ENCODE measurements at regions not wholly inside any gene's neighbourhood (a gene's known extent, or its start where the extent isn't known, plus 50 kb on each side); places are given as distances from the start of the nearest gene placed in this dataset.

GRCh38 chr16:80065541-80065940 lies 465.0 kb upstream of the MAF start:
- ATAC-seq (no peak), DNase-seq (ENCODE audit: low read depth, low spot score) (no peak)
- Histone ChIP-seq H3K4me3 (ENCODE audit: low read depth in 2 of 2, low read length in 2 of 2) (no peak overlapping the region), H3K36me3 (ENCODE audit: control insufficient read depth, insufficient read depth, low read length) (no peaks in the 10 kb centered on the region), H3K27me3 (ENCODE audit: control insufficient read depth, insufficient read depth, low read length) (no peaks in the 10 kb centered on the region), H3K4me1 (ENCODE audit: control insufficient read depth, insufficient read depth, low read length) (no peaks in the 10 kb centered on the region), H3K27ac (ENCODE audit: low read length) (no peak overlapping the region), H3K9me3 (ENCODE audit: control insufficient read depth, insufficient read depth, low read depth, low read length) (no peaks in the 10 kb centered on the region)
- intact Hi-C loops (cut with micrococcal nuclease; ENCODE audit: unreplicated experiment), result no loop called here
- POLR2A ChIA-PET, result no interaction called here
- in situ Hi-C loops (cut with HindIII; ENCODE audit: low pct_unique_long_range_greater_than_20kb, low sequenced_read_pairs), result no loop called here
- no TSS peak for BruUV-seq (replicated peaks)
- CTCF ChIA-PET, result no interaction called here
- no peak for TF ChIP-seq TCF7L2 (IDR thresholded peaks at IDR 0.05; ENCODE audit: low read depth, low read length)
- TF ChIP-seq POLR2AphosphoS5 (IDR thresholded peaks at IDR 0.05; ENCODE audit: low read depth, low read length), result no peak
- TF ChIP-seq, protein P1, sequence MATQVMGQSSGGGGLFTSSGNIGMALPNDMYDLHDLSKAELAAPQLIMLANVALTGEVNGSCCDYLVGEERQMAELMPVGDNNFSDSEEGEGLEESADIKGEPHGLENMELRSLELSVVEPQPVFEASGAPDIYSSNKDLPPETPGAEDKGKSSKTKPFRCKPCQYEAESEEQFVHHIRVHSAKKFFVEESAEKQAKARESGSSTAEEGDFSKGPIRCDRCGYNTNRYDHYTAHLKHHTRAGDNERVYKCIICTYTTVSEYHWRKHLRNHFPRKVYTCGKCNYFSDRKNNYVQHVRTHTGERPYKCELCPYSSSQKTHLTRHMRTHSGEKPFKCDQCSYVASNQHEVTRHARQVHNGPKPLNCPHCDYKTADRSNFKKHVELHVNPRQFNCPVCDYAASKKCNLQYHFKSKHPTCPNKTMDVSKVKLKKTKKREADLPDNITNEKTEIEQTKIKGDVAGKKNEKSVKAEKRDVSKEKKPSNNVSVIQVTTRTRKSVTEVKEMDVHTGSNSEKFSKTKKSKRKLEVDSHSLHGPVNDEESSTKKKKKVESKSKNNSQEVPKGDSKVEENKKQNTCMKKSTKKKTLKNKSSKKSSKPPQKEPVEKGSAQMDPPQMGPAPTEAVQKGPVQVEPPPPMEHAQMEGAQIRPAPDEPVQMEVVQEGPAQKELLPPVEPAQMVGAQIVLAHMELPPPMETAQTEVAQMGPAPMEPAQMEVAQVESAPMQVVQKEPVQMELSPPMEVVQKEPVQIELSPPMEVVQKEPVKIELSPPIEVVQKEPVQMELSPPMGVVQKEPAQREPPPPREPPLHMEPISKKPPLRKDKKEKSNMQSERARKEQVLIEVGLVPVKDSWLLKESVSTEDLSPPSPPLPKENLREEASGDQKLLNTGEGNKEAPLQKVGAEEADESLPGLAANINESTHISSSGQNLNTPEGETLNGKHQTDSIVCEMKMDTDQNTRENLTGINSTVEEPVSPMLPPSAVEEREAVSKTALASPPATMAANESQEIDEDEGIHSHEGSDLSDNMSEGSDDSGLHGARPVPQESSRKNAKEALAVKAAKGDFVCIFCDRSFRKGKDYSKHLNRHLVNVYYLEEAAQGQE (IDR thresholded peaks at IDR 0.05; ENCODE audit: insufficient read depth in 1 of 2, low read depth in 2 of 2, low read length in 1 of 2), result no peak
- TF ChIP-seq, protein P2, sequence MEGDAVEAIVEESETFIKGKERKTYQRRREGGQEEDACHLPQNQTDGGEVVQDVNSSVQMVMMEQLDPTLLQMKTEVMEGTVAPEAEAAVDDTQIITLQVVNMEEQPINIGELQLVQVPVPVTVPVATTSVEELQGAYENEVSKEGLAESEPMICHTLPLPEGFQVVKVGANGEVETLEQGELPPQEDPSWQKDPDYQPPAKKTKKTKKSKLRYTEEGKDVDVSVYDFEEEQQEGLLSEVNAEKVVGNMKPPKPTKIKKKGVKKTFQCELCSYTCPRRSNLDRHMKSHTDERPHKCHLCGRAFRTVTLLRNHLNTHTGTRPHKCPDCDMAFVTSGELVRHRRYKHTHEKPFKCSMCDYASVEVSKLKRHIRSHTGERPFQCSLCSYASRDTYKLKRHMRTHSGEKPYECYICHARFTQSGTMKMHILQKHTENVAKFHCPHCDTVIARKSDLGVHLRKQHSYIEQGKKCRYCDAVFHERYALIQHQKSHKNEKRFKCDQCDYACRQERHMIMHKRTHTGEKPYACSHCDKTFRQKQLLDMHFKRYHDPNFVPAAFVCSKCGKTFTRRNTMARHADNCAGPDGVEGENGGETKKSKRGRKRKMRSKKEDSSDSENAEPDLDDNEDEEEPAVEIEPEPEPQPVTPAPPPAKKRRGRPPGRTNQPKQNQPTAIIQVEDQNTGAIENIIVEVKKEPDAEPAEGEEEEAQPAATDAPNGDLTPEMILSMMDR (IDR thresholded peaks at IDR 0.05), result no peak
- TF ChIP-seq SIN3A (IDR thresholded peaks at IDR 0.05; ENCODE audit: borderline replicate concordance, insufficient read depth, low read depth, low read length), result no peak

- in situ Hi-C loops (cut with HindIII; ENCODE audit: low pct_unique_long_range_greater_than_20kb, low sequenced_read_pairs) (no loop called here), intact Hi-C loops (cut with micrococcal nuclease; ENCODE audit: unreplicated experiment) (no loop called here)
- TF ChIP-seq POLR2AphosphoS5 (IDR thresholded peaks at IDR 0.05; ENCODE audit: low read depth, low read length) (no peak), TCF7L2 (IDR thresholded peaks at IDR 0.05; ENCODE audit: low read depth, low read length) (no peak), SIN3A (IDR thresholded peaks at IDR 0.05; ENCODE audit: borderline replicate concordance, insufficient read depth, low read depth, low read length) (no peak)
- TF ChIP-seq, protein P2 (IDR thresholded peaks at IDR 0.05), result no peak
- TF ChIP-seq, protein P1 (IDR thresholded peaks at IDR 0.05; ENCODE audit: insufficient read depth in 1 of 2, low read depth in 2 of 2, low read length in 1 of 2), result no peak
- H3K27ac ChIP-seq (ENCODE audit: low read length), result no peak overlapping the region
- H3K36me3 ChIP-seq (ENCODE audit: control insufficient read depth, insufficient read depth, low read length), result no peaks in the 10 kb centered on the region
- ChIA-PET POLR2A (no interaction called here), CTCF (no interaction called here)
- DNase-seq (ENCODE audit: low read depth, low spot score) (no peak), ATAC-seq (no peak)
- H3K27me3 ChIP-seq (ENCODE audit: control insufficient read depth, insufficient read depth, low read length), result no peaks in the 10 kb centered on the region
- H3K4me1 ChIP-seq (ENCODE audit: control insufficient read depth, insufficient read depth, low read length), result no peaks in the 10 kb centered on the region
- no peak overlapping the region for H3K4me3 ChIP-seq (ENCODE audit: low read depth in 2 of 2, low read length in 2 of 2)
- no peaks in the 10 kb centered on the region for H3K9me3 ChIP-seq (ENCODE audit: control insufficient read depth, insufficient read depth, low read depth, low read length)
- no TSS peak for BruUV-seq (replicated peaks)
Measured at GRCh38 chr16:80063713-80064069, 463.2 kb upstream of the MAF start.
